Nephron progenitor cell (in vitro differentiated cells): ENCODE measurements at regions not wholly inside any gene's neighbourhood (a gene's known extent, or its start where the extent isn't known, plus 50 kb on each side); places are given as distances from the start of the nearest gene placed in this dataset.

ENCODE experiments used
- DNase-seq: peaks from one replicate; pipeline ENCODE4 v3.0.0; 2021
- H3K27ac Mint-ChIP-seq: 2 replicates; pipeline ENCODE4 v1.8.0; 2021; ENCODE audit warnings: mild to moderate bottlenecking, moderate library complexity, mixed read lengths
- H3K27me3 Mint-ChIP-seq: 2 replicates; pipeline ENCODE4 v1.8.0; 2021; ENCODE audit warnings: mild to moderate bottlenecking, low read depth, mixed read lengths; ENCODE audit not compliant: poor library complexity
- H3K36me3 Mint-ChIP-seq: 2 replicates; pipeline ENCODE4 v1.8.0; 2021; ENCODE audit warnings: low read depth, mixed read lengths
- H3K4me1 Mint-ChIP-seq: 2 replicates; pipeline ENCODE4 v1.8.0; 2021; ENCODE audit warnings: mixed read lengths
- H3K4me3 Mint-ChIP-seq: 2 replicates; pipeline ENCODE4 v1.8.0; 2021; ENCODE audit warnings: mild to moderate bottlenecking, moderate library complexity, mixed read lengths
- H3K9me3 Mint-ChIP-seq: 2 replicates; pipeline ENCODE4 v1.8.0; 2021; ENCODE audit warnings: mild to moderate bottlenecking, moderate library complexity, mixed read lengths
- CTCF ChIP-seq: fragments of 200-600 bp; sonication (generic); IDR thresholded peaks from 2 replicates; pipeline ENCODE4 v1.5.0; 2021; ENCODE audit warnings: antibody characterized with exemption

DNA sequence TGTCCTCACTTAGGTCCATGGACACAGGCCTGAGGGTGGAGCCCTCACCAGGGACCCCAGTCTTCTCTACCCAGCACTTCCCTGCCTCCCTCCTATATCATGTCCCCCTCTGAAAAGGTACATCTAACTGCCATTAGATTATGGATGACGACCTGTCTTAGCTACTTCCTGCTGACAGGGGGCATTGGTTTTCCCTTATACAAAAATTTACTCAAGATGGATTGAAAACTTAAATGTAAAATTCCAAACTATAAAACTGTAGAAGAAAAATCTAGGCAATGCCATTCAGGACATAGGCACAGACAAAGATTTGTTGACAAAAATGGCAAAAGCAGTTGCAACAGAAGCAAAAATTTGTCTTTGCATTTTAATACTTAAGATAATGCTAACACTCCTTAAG, 623.2 kb upstream of the FAM174A start:
- Mint-ChIP-seq H3K27me3 (peaks cover 9% of the 10 kb centered on the region), H3K36me3 (no peaks in the 10 kb centered on the region), H3K9me3 (peaks cover 4% of the 10 kb centered on the region), H3K4me3 (no peak overlapping the region), H3K4me1 (no peaks in the 10 kb centered on the region), H3K27ac (no peak overlapping the region)
- no peak for TF ChIP-seq CTCF
- no peak for DNase-seq

- Mint-ChIP-seq H3K4me1 (peaks cover 15% of the 10 kb centered on the region), H3K36me3 (no peaks in the 10 kb centered on the region), H3K27ac (no peak overlapping the region), H3K9me3 (peaks cover 4% of the 10 kb centered on the region), H3K4me3 (no peak overlapping the region), H3K27me3 (peaks cover 6% of the 10 kb centered on the region)
- no peak for TF ChIP-seq CTCF
- DNase-seq, result no peak
These were observed 628.4 kb upstream of the FAM174A start for GRCh38 chr5:99906776-99907175.

DNA sequence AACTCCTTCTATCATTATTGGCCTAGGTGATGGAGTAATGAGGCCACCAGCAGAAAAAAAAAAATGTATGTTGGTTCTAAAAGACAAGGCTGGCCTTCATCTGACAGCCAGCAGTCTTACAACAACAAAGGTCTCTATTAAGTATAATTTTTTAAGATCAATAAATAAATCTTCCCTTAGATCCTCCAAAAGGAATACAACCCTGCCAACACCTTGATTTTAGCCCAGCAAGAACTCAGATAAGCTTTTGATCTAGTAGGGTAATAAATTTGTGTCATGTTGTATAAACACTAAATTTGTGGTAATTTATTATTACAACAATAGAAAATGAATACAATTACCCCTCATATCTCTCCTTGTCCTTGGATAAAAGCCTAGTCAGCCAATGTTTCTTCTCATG, 633.2 kb upstream of the FAM174A start:
- no peaks in the 10 kb centered on the region for H3K36me3 Mint-ChIP-seq
- DNase-seq, result no peak
- no peak overlapping the region for H3K4me3 Mint-ChIP-seq
- H3K4me1 Mint-ChIP-seq, result peaks cover 44% of the 10 kb centered on the region
- peaks cover 3% of the 10 kb centered on the region for H3K9me3 Mint-ChIP-seq
- no peak overlapping the region for H3K27ac Mint-ChIP-seq
- H3K27me3 Mint-ChIP-seq, result no peaks in the 10 kb centered on the region
- no peak for TF ChIP-seq CTCF

DNA sequence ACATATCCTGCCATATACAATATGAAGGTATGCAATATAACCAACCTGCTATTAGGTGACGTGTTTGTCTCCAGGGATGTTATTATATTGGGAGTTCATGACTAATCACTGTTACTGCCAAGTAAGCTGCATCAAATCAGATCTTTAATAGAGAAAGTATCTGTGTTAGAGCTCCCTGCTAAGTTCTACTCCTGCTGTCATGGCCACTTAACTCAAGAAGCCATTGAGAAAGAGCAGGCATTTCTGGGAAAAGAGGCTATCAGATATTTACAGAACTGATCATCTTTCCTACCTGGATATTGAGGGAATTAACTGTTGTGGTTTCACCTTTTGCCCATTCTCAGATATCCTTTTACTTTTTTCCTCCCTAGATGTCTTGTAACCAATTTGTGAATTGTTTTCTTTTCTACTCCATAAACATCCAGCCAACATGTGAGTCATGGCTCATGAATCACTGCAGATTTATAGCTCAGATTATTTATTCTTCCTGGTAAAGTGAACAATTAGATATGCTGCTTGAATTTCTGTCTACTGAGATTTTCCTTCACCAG, 634.8 kb upstream of the FAM174A start:
- Mint-ChIP-seq H3K4me1 (peaks cover 44% of the 10 kb centered on the region), H3K27ac (peak overlapping the region; percentile 88), H3K36me3 (no peaks in the 10 kb centered on the region), H3K27me3 (no peaks in the 10 kb centered on the region), H3K9me3 (peaks cover 8% of the 10 kb centered on the region), H3K4me3 (no peak overlapping the region)
- no peak for DNase-seq
- no peak for TF ChIP-seq CTCF

GRCh38 chr5:99879791-99880511, 655.2 kb upstream of the FAM174A start:
- Mint-ChIP-seq H3K36me3 (no peaks in the 10 kb centered on the region), H3K27ac (peak overlapping the region; percentile 77), H3K4me1 (no peaks in the 10 kb centered on the region), H3K4me3 (no peak overlapping the region), H3K27me3 (peaks cover 3% of the 10 kb centered on the region), H3K9me3 (no peaks in the 10 kb centered on the region)
- no peak for TF ChIP-seq CTCF
- no peak for DNase-seq

DNA sequence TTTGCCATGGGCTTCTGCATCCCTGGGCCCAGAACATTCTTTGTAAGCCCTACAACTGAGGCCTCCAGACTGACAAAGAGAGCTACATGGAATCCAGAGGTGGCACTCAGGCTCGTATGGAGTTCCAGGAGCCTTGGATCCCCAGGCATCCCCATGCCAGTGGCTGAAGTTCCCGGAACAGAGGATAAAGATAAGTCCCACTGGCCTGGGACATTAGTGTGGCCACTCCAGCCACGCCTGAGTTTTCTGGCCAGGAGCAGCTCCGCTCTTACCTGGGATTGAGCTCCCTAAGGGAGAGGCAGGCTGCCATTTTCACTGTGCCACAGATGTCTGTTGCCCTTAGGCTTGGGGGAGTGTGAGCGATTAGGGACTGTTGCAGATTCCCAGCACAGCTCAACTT, 656.3 kb upstream of the FAM174A start:
- Mint-ChIP-seq H3K4me3 (no peak overlapping the region), H3K4me1 (no peaks in the 10 kb centered on the region), H3K27ac (no peak overlapping the region), H3K27me3 (peaks cover 3% of the 10 kb centered on the region), H3K36me3 (no peaks in the 10 kb centered on the region), H3K9me3 (no peaks in the 10 kb centered on the region)
- TF ChIP-seq CTCF, result no peak
- no peak for DNase-seq
